RPMI7951 (cell line): ENCODE measurements at regions not wholly inside any gene's neighbourhood (a gene's known extent, or its start where the extent isn't known, plus 50 kb on each side); places are given as distances from the start of the nearest gene placed in this dataset.

Source experiments
- DNase-seq: peaks from one replicate; pipeline ENCODE4 v3.0.0-alpha.2; 2012; ENCODE audit warnings: low read depth

DNA sequence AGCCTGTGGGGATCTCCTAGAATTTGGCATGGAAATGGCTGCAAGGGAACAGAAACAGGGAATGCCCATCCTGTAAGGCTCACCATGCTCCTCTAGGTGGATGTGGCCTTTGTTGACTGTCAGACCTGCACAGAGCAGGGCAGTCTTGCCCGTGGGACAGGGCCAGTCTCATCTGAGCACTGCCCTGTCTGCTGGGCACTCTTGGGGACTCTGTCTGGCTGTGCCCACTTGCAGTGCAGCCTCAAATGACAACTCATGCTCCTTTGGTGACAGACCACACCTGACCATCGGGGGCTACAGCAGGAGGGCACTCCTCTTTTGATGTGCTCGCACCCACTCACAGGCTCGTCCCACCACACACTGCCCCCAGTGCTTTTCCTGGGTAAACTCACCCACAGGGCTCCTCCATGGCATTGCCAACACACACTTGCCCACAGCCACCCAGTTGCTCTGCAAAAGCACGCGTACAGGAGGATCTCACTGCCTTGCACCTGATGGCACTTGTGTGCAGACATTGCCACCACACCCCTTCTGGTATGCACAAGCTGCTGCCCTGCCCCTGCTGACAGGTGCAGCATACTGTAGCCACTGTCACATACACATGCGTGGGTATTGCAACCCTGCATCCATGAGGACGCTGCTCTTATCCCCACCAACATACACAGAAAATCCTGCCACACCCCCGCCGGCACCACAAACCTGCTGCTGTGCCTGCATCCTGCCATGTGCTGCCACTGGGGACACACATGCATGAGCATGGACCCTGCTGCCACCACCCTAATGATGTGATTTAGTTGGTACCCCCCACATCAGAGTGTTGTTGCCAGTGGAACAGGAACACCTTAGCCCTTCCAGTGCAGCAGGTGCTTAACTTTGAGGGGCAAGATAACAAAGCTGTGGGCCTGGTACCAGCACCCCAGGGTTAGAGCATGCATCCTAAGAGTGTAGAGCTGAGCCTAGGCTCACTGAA, 100.1 kb upstream of the ARHGEF9 start:
- DNase-seq: no peak

DNA sequence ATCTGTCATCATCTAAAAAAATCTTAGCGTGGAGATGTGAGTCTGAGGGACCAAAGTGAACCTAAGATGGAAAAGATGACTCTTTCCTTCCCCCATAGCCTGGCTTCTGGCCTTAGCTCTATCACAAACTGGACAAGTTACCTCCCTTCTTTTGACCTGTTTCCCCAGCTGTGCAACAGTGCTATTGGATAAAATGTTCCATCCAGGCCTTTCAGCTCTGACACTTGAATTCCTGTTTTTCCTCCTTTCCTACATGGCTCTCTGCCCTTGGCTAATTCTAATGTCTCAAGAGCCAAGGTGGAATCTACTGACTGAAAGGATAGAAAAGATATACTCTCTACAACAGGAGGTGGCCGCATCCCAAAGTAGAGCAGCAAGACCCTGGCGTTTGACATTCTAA, 84.5 kb upstream of the ARHGEF9 start:
- DNase-seq: no peak

DNA sequence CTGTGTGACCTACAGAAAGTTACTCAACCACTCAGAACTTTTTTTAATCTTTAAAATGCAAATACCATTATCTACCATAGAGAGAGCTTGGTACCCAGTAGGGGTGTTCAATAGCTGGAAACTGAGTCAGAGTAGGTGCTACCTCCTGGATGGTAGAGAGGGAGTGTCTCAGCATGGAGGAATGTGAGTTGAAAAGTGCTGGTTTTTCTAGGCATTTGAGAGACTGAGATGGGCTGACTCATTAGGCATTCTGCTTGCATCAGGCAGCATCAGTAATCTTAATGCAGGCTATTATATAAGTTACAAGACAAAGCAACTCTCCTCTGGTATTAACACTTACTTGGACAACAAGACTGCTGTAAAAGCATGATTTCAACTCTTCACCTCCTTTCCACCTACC, 70.9 kb upstream of the ARHGEF9 start:
- peak; percentile 1 for DNase-seq

DNA sequence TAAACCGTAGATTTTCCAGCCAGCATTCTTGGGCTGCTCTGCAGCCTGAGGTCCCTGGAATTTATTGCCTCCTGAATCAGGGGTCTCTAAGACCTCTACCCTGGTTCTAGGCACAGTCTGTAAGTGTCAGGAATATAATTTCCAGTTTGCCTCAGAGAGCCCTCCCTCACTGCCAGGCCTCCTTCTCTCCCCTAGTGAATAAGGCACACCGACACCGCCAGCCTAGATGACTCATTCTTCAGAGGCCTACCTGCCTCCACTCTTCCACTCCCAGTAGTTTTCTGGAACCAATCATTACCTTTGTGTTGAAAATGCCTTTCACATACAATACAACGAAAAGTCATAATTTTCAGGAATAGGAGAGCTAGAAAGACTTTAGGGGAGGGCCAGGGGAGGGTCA, 50.3 kb upstream of the ARHGEF9 start:
- no peak for DNase-seq
